T-helper 17 cell (primary cell): ENCODE measurements at regions not wholly inside any gene's neighbourhood (a gene's known extent, or its start where the extent isn't known, plus 50 kb on each side); places are given as distances from the start of the nearest gene placed in this dataset.

Experiments used
- ATAC-seq: fragments of 150-1000 bp; cut with Tn5 transposase; 2 replicates; pipeline ENCODE4 v1.10.0; 2021; ENCODE audit warnings: mild to moderate bottlenecking, moderate library complexity
- DNase-seq, 3 donors: peaks; one replicate each; pipeline versions ENCODE4 v3.0.0 to v3.0.0-alpha.2; 2020 to 2021
- H3K9me3 ChIP-seq: one replicate; pipeline ENCODE4 v1.7.0; 2013; ENCODE audit warnings: low read length, mild to moderate bottlenecking; ENCODE audit not compliant: control insufficient read depth, poor library complexity, severe bottlenecking
- H3K27ac Mint-ChIP-seq: one replicate; pipeline ENCODE4 v1.8.0; 2022; ENCODE audit warnings: mild to moderate bottlenecking, moderate library complexity, mixed read lengths
- H3K27me3 Mint-ChIP-seq: one replicate; pipeline ENCODE4 v1.8.0; 2022; ENCODE audit warnings: mixed read lengths
- H3K36me3 Mint-ChIP-seq: one replicate; pipeline ENCODE4 v1.8.0; 2022; ENCODE audit warnings: low read depth, mixed read lengths
- H3K4me1 Mint-ChIP-seq: one replicate; pipeline ENCODE4 v1.8.0; 2022; ENCODE audit warnings: mild to moderate bottlenecking, mixed read lengths
- H3K4me3 Mint-ChIP-seq: one replicate; pipeline ENCODE4 v1.8.0; 2022; ENCODE audit warnings: mild to moderate bottlenecking, moderate library complexity, mixed read lengths

DNA sequence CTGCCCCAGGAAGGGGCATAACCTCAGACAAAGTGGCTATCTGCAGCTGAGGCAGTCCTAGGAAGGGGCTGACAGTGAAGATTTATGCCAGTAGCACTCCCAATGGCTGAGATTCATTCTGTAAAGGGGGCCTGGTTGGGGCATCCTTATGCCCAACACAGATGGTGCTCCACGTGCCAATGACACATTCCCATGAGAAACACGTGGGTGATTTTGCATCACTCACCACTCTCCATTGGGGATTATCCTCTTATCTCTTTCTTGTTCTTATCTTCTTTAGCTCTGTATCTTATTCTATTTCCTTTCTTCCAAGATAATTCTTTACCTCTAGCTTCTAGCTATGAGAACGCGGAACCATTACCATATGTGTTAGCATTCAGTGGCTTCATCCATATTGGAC lies 194.0 kb upstream of the TUT7 start:
- no peak for ATAC-seq
- Mint-ChIP-seq H3K27me3 (peaks cover 24% of the 10 kb centered on the region), H3K27ac (no peak overlapping the region), H3K4me3 (no peak overlapping the region), H3K4me1 (no peaks in the 10 kb centered on the region), H3K36me3 (no peaks in the 10 kb centered on the region)
- no peak for DNase-seq
- H3K9me3 ChIP-seq, result no peaks in the 10 kb centered on the region

DNA sequence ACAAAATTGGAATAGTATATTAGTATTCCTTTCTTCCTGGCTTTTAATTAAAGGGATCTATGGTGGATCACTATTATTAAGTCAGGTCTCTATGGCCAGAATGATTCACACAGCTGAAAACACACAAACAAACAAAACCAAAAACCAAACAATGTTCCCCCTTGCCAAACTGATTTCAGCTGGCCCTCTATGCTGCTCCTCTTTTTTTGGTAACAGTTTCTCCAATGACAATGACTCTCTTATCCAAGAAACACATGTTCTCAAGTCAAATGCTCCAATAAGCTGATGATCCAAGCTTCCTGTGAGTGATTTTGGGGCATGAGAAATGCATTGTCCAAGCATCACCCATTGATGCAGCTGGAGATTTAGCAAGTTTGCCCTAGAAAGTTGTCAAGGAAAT lies 193.4 kb upstream of the TUT7 start:
- no peaks in the 10 kb centered on the region for H3K9me3 ChIP-seq
- no peak for ATAC-seq
- Mint-ChIP-seq H3K27me3 (peaks cover 19% of the 10 kb centered on the region), H3K36me3 (no peaks in the 10 kb centered on the region), H3K4me3 (no peak overlapping the region), H3K4me1 (no peaks in the 10 kb centered on the region), H3K27ac (no peak overlapping the region)
- no peak for DNase-seq

- no peaks in the 10 kb centered on the region for H3K9me3 ChIP-seq
- Mint-ChIP-seq H3K27ac (no peak overlapping the region), H3K4me3 (no peak overlapping the region), H3K36me3 (no peaks in the 10 kb centered on the region), H3K27me3 (peaks cover 19% of the 10 kb centered on the region), H3K4me1 (no peaks in the 10 kb centered on the region)
- ATAC-seq, result no peak
- DNase-seq, result no peak
Observed at GRCh38 chr9:86546712-86547111, 192.5 kb upstream of the TUT7 start.

DNA sequence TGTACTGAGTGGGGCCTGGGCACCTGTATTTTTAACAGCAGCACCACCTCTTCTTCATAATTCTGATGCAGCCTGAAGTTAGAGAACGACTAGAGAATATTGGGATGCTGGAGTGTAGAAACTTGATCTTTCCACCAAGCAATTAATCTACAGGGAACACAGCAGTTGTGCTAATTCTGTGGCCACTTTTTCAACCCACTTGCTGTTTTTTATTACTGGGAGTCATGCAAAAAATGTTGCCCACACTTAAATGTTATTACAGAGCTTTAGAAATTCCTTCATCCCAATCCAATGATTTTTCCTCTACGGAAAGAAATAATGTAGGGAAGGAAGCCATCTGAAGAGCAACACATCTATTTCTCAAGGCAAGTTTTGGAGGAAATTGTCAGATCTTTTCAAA lies 190.9 kb upstream of the TUT7 start:
- Mint-ChIP-seq H3K4me3 (no peak overlapping the region), H3K36me3 (no peaks in the 10 kb centered on the region), H3K27me3 (peaks cover 15% of the 10 kb centered on the region), H3K27ac (no peak overlapping the region), H3K4me1 (no peaks in the 10 kb centered on the region)
- DNase-seq, result no peak
- H3K9me3 ChIP-seq, result no peaks in the 10 kb centered on the region
- ATAC-seq, result no peak

GRCh38 chr9:86541014-86541570 lies 186.9 kb upstream of the TUT7 start:
- Mint-ChIP-seq H3K27me3 (no peaks in the 10 kb centered on the region), H3K27ac (no peak overlapping the region), H3K4me1 (no peaks in the 10 kb centered on the region), H3K4me3 (no peak overlapping the region), H3K36me3 (peaks cover 2% of the 10 kb centered on the region)
- ATAC-seq (no peak), DNase-seq (no peak)
- no peaks in the 10 kb centered on the region for H3K9me3 ChIP-seq

DNA sequence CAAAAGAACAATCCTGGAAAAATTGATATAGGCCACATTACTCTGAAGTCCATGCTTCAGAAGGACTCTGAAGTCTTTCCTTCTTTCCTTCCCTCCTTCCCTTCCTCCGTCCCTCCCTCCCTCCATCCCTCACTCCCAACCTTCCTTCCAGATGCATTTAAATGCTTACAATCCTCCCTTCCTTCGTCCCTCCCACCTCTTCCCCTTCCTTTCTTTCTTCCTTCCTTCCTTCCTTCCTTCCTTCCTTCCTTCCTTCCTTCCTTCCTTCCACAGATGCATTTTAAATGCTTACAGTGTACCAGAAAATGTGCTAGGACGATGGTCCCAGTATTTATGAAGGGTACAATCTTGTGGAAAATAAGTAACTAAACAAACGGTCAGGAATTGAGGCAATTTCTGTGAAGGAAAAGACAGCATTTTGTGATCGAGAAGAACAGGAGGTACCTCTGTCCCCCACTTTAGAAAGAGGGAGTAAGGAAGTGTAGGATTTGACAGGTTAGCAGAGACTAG lies 181.3 kb upstream of the TUT7 start:
- Mint-ChIP-seq H3K4me3 (no peak overlapping the region), H3K27ac (no peak overlapping the region), H3K4me1 (no peaks in the 10 kb centered on the region), H3K27me3 (peaks cover 13% of the 10 kb centered on the region), H3K36me3 (peaks cover 2% of the 10 kb centered on the region)
- ATAC-seq (no peak), DNase-seq (no peak)
- no peaks in the 10 kb centered on the region for H3K9me3 ChIP-seq

DNA sequence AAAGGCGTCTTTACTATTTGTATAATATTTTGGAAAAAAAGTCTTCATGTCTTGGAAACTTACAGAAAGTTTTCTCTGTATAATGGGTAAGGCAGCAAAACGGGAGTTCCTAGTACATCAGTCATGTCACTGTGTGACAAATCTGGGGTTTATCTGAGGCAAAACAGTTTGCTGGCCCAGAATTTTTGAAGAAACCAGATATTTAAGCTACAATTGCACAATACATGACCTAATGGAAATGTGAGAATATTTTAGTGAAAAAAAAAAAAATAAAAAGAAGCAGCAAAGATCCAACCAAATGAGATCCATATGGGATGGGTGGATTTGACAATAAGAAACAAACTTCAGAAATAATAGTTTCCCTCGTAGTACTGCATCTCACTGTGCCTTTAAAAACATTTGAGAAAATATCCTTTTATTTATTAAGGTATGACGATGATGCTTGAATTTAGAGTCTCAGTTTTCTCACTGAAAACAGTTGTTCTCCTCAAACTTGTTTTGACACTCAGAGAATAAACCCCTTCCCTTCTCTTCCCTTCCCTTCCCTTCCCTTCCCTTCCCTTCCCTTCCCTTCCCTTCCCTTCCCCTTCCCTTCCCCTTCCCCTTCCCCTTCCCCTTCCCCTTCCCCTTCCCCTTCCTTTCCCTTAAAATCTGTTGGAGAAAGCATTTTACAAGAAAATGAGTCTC lies 180.5 kb upstream of the TUT7 start:
- Mint-ChIP-seq H3K4me3 (no peak overlapping the region), H3K27ac (no peak overlapping the region), H3K36me3 (peaks cover 2% of the 10 kb centered on the region), H3K4me1 (no peaks in the 10 kb centered on the region), H3K27me3 (peaks cover 17% of the 10 kb centered on the region)
- DNase-seq, result no peak
- ATAC-seq, result no peak
- H3K9me3 ChIP-seq, result no peaks in the 10 kb centered on the region

DNA sequence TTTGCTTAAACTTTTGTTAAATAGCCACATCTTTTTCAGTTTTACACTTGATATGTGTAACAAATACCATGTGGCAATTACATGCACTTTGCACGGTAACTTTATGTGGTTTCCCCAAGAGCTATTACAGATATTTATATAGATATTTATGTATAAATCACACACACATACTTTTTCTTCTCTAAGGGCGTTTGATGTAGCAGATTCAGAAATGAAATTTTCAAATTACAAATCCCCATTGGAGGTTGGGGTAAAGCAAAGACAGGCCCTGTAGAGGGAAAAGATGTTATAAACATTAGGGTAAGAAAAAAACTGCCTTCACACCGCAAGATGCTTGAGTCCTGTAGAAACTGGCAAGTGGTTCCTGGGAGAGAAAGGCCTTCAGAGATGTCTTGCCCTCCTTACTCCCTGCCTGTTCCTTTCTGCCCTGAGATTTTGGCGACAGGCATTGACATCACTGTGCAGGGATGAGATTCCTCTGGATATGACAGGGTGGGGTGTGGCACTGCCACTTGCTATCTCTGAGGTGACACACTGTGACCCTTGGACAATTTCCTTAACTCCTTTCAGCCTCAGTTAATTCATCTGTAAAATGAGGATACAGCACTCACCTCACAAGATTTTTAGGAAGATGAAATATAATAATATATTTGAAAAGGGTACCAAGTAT lies 177.9 kb upstream of the TUT7 start:
- peaks cover 37% of the 10 kb centered on the region for H3K27me3 Mint-ChIP-seq
- no peak overlapping the region for H3K27ac Mint-ChIP-seq
- no peaks in the 10 kb centered on the region for H3K4me1 Mint-ChIP-seq
- peaks cover 2% of the 10 kb centered on the region for H3K36me3 Mint-ChIP-seq
- DNase-seq (no peak), ATAC-seq (no peak)
- no peak overlapping the region for H3K4me3 Mint-ChIP-seq
- no peaks in the 10 kb centered on the region for H3K9me3 ChIP-seq

DNA sequence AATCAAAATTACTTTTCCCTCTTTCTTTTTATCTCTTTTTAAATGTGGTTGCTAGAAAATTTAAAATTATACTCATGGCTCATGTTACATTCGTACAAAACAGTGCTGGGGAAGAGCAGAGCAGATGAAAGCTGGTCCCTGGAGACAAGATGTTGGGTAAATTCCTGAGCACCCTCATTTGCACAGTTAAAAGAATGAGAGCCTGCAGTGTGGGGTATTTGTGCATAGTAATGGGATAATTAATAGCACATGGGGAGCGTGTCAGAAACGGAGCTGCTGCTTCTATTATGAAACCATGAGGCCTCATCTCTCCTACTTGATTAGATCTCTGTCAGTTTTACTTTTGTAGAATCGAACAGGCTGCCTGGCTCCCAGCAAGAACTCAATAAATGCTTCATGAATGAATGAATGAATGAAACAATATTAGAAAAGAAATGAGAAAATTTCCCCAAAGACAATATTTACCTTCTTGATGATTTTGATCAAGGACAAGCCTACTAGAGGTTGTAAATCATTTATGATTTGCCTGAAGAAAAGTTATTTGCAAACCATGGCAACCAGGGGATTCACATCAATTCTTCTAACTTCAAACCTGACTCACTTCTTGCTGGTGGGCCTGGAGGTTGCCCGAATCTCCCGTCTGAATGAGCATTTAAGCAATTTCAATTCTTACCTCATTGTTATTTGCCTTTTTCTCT lies 177.2 kb upstream of the TUT7 start:
- Mint-ChIP-seq H3K4me1 (no peaks in the 10 kb centered on the region), H3K27ac (no peak overlapping the region), H3K36me3 (no peaks in the 10 kb centered on the region), H3K27me3 (peaks cover 37% of the 10 kb centered on the region), H3K4me3 (no peak overlapping the region)
- ATAC-seq (no peak), DNase-seq (no peak)
- H3K9me3 ChIP-seq, result no peaks in the 10 kb centered on the region

- ATAC-seq (no peak), DNase-seq (no peak)
- no peak overlapping the region for H3K4me3 Mint-ChIP-seq
- no peaks in the 10 kb centered on the region for H3K9me3 ChIP-seq
- peaks cover 49% of the 10 kb centered on the region for H3K27me3 Mint-ChIP-seq
- no peak overlapping the region for H3K27ac Mint-ChIP-seq
- no peaks in the 10 kb centered on the region for H3K4me1 Mint-ChIP-seq
- H3K36me3 Mint-ChIP-seq, result no peaks in the 10 kb centered on the region
Observed at GRCh38 chr9:86529496-86530275, 175.5 kb upstream of the TUT7 start.

GRCh38 chr9:86526021-86526420 lies 171.8 kb upstream of the TUT7 start:
- no peak for DNase-seq

DNA sequence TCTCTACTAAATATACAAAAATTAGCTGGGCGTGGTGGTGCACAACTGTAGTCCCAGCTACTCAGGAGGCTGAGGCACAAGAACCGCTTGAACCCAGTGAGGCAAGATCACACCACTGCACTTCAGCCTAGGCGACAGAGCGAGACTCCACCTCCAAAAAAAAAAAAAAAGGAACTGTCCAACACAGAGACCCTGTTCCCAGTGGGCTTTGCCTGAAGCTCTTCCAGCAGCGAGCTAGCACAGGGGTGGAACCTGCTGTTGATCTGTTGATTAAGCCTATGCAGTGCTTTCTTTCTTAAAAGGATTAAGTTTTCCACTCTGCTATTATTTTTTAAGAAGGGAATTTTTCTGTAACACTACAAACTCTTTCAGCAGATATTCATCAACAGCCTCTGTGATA lies 171.0 kb upstream of the TUT7 start:
- ATAC-seq, result no peak
- H3K9me3 ChIP-seq, result no peaks in the 10 kb centered on the region
- no peak for DNase-seq
- Mint-ChIP-seq H3K27me3 (peaks cover 52% of the 10 kb centered on the region), H3K36me3 (no peaks in the 10 kb centered on the region), H3K27ac (no peak overlapping the region), H3K4me3 (no peak overlapping the region), H3K4me1 (no peaks in the 10 kb centered on the region)

More at GRCh38 chr9:86526021-86526420, 171.8 kb upstream of the TUT7 start:
- Mint-ChIP-seq H3K27ac (no peak overlapping the region), H3K36me3 (no peaks in the 10 kb centered on the region), H3K4me1 (no peaks in the 10 kb centered on the region), H3K4me3 (no peak overlapping the region), H3K27me3 (peaks cover 50% of the 10 kb centered on the region)
- no peaks in the 10 kb centered on the region for H3K9me3 ChIP-seq
- no peak for ATAC-seq

DNA sequence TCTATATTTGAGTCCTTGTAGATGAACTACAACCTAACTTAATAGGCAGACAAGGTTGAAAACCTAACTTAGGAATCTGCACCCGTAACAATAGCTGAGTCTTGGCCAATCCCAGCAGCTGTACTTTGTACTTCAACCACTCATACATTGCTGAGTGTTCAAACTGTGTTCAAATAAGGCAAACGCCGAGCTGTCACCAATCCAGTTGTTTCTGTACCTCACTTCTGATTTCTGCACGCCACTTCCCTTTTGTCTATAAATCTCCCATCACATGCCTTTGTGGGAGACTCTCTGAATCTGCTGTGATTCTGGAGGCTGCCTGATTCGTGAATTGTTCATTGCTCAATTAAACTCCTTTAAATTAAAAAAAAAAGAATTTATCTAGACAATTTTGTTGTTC lies 167.8 kb upstream of the TUT7 start:
- Mint-ChIP-seq H3K4me1 (no peaks in the 10 kb centered on the region), H3K4me3 (no peak overlapping the region), H3K36me3 (no peaks in the 10 kb centered on the region), H3K27ac (no peak overlapping the region), H3K27me3 (peaks cover 28% of the 10 kb centered on the region)
- DNase-seq (no peak), ATAC-seq (no peak)
- no peaks in the 10 kb centered on the region for H3K9me3 ChIP-seq
